AG10803 (cell line): ENCODE measurements at regions not wholly inside any gene's neighbourhood (a gene's known extent, or its start where the extent isn't known, plus 50 kb on each side); places are given as distances from the start of the nearest gene placed in this dataset.

Experiments
- DNase-seq: peaks from one replicate; pipeline ENCODE4 v3.0.0; 2010; ENCODE audit warnings: low read depth
- H3K4me3 ChIP-seq: 2 replicates; pipeline ENCODE4 v1.5.1; 2011; ENCODE audit warnings: mild to moderate bottlenecking, low read length, control low read depth
- TF ChIP-seq, protein P1 (sequence below): conservative IDR thresholded peaks from 2 replicates; pipeline ENCODE4 v1.5.1; 2011; ENCODE audit warnings: mild to moderate bottlenecking, low read length, control low read depth, inconsistent platforms

DNA sequence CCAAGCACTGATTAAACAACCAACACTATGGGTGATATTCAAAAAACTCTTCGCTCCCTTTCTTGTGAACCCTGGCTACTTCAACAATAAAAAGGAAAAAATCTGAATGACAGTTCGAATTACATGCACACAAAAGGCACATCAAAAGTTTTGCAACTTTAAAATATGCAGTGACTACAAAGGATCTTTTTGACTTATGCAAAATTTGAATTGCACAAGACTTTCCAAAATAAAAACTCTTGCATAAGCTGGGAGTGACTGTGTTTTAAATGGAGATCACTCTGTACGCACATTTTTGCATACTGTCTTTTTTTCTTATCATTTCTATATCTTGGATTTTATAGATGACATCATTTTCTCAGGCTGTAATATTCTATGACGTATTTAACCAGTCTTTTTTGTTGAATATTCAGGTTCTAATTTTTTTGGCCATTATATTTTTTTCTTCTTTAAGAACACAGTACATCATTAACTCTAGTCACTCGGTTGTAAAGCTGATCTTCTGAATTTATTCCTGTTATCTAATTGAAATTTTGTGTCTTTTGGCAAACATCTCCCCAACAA is 667.6 kb upstream of the TBX3 start:
- no peak overlapping the region for H3K4me3 ChIP-seq
- DNase-seq = peak; percentile 78
- TF ChIP-seq, protein P1, sequence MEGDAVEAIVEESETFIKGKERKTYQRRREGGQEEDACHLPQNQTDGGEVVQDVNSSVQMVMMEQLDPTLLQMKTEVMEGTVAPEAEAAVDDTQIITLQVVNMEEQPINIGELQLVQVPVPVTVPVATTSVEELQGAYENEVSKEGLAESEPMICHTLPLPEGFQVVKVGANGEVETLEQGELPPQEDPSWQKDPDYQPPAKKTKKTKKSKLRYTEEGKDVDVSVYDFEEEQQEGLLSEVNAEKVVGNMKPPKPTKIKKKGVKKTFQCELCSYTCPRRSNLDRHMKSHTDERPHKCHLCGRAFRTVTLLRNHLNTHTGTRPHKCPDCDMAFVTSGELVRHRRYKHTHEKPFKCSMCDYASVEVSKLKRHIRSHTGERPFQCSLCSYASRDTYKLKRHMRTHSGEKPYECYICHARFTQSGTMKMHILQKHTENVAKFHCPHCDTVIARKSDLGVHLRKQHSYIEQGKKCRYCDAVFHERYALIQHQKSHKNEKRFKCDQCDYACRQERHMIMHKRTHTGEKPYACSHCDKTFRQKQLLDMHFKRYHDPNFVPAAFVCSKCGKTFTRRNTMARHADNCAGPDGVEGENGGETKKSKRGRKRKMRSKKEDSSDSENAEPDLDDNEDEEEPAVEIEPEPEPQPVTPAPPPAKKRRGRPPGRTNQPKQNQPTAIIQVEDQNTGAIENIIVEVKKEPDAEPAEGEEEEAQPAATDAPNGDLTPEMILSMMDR = no peak

DNA sequence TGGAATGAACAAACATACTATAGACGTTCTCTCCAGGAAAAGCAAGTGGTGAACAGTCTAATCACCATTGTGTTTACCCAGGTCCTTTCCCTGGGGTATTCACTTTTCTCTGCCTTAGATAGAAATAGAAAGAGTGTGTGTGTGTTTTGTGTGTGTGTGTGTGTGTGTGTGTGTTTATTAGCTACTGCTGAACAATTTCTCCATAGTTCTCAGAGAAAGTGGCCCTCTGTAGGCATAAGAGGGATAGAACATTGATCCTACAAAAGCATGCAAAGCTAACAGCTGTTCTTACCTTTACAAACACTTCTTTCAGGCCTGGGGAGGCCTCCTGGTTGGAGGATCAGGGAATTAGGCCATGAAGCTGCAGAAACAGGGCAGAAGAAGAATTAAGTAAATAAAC is 665.7 kb upstream of the TBX3 start:
- no peak for DNase-seq
- TF ChIP-seq, protein P1 = no peak
- no peak overlapping the region for H3K4me3 ChIP-seq

DNA sequence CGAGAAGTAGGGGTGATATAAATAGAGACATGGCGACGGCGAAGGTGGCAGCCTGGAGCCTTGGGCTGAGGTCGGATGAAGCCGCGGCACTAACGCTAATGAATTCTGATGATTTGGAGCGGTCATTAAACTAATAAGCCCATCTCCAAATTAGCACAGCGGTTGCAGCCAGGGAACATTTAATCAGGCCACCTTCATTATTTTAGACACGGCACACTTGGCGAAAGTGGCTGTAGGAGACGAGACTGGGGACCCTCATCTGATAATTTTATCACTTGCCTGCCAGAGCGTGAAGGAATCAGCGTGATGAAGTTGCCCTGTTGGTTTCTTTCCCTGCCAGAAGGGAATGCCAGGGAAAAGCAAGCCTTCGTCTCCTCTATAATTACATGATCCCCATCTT is 664.3 kb upstream of the TBX3 start:
- H3K4me3 ChIP-seq = no peak overlapping the region
- TF ChIP-seq, protein P1 = no peak
- no peak for DNase-seq

DNA sequence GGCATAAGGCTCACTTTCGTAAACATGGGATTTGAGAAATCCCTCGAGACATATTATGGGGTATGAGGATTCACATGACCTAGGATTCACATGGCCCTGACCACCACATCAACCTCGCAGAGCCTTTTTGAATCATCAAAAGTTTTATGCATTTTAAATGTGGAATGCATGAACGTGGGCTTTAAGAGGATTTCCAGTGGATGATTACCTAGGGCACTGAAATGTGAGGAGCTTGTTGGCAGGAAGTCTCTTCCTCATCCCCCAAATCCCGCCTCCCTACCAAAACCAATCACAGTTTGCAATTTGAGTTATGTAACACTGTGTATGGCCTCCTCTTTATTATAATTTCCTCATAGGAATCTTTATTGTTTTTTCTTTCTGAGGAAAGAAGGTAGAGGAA is 659.6 kb upstream of the TBX3 start:
- no peak for DNase-seq
- TF ChIP-seq, protein P1 = no peak
- H3K4me3 ChIP-seq = no peak overlapping the region

GRCh38 chr12:115343008-115343407 is 659.0 kb upstream of the TBX3 start:
- TF ChIP-seq, protein P1 = no peak
- DNase-seq = no peak
- no peak overlapping the region for H3K4me3 ChIP-seq

- TF ChIP-seq, protein P1 = no peak
- H3K4me3 ChIP-seq = no peak overlapping the region
- DNase-seq = peak; percentile 96
Observed at GRCh38 chr12:115341442-115341841, 657.5 kb upstream of the TBX3 start.

- TF ChIP-seq, protein P1 = no peak
- no peak for DNase-seq
- no peak overlapping the region for H3K4me3 ChIP-seq
Observed at GRCh38 chr12:115338566-115339294, 654.8 kb upstream of the TBX3 start.
